Natural killer cell (primary cell): ENCODE measurements at regions not wholly inside any gene's neighbourhood (a gene's known extent, or its start where the extent isn't known, plus 50 kb on each side); places are given as distances from the start of the nearest gene placed in this dataset.

Experiments used
- ATAC-seq, 3 donors: fragments of 150-1000 bp in 2 of 3; fragments of 200-7000 bp in 1 of 3; cut with Tn5 transposase; 1 replicate in 1 of 3; 2 replicates in 2 of 3; pipeline ENCODE4 v1.10.0; 2021; ENCODE audit warnings: mild to moderate bottlenecking in 2 of 3, moderate library complexity in 2 of 3
- DNase-seq, 2 donors: peaks; one replicate each; pipeline versions ENCODE4 v3.0.0 to v3.0.0-alpha.2; 2013 to 2021; ENCODE audit warnings: mixed read lengths in 1 of 2
- H3K27ac ChIP-seq: one replicate; pipeline ENCODE4 v1.5.1; 2013; ENCODE audit warnings: mild to moderate bottlenecking, low read length
- H3K27me3 ChIP-seq: one replicate; pipeline ENCODE4 v1.6.1; 2013; ENCODE audit warnings: low read length; ENCODE audit not compliant: control insufficient read depth, insufficient read depth
- H3K36me3 ChIP-seq: one replicate; pipeline ENCODE4 v1.6.1; 2013; ENCODE audit warnings: low read length; ENCODE audit not compliant: control insufficient read depth, insufficient read depth
- H3K4me1 ChIP-seq: one replicate; pipeline ENCODE4 v1.6.1; 2013; ENCODE audit warnings: low read length; ENCODE audit not compliant: control insufficient read depth, insufficient read depth
- H3K4me3 ChIP-seq: one replicate; pipeline ENCODE4 v1.5.1; 2013; ENCODE audit warnings: low read length
- H3K9me3 ChIP-seq: one replicate; pipeline ENCODE4 v1.6.1; 2013; ENCODE audit warnings: low read length; ENCODE audit not compliant: control insufficient read depth, insufficient read depth
- H3K27ac Mint-ChIP-seq, 2 donors: one replicate each; pipeline ENCODE4 v1.8.0; 2022; ENCODE audit warnings: mild to moderate bottlenecking in 2 of 2, mixed read lengths in 2 of 2, moderate library complexity in 1 of 2
- H3K27me3 Mint-ChIP-seq, 2 donors: one replicate each; pipeline ENCODE4 v1.8.0; 2022; ENCODE audit warnings: low read depth in 2 of 2, mixed read lengths in 2 of 2
- H3K36me3 Mint-ChIP-seq: one replicate; pipeline ENCODE4 v1.8.0; 2022; ENCODE audit warnings: mixed read lengths
- H3K4me1 Mint-ChIP-seq, 2 donors: one replicate each; pipeline ENCODE4 v1.8.0; 2022; ENCODE audit warnings: mixed read lengths in 2 of 2
- H3K4me3 Mint-ChIP-seq: one replicate; pipeline ENCODE4 v1.8.0; 2022; ENCODE audit warnings: mild to moderate bottlenecking, moderate library complexity, mixed read lengths
- H3K9me3 Mint-ChIP-seq, 2 donors: one replicate each; pipeline ENCODE4 v1.8.0; 2022; ENCODE audit warnings: mixed read lengths in 2 of 2
- WGBS: methylation state at CpG from one replicate; pipeline ENCODE4 v1.1.7; 2013; ENCODE audit warnings: missing lambda C conversion rate; ENCODE audit not compliant: insufficient coverage; 5-methylcytosine and 5-hydroxymethylcytosine counted together
- intact Hi-C: fragments of 100-400 bp; cut with micrococcal nuclease; formaldehyde crosslinking; loops from one replicate; pipeline ENCODE4 v1.14.2; 2022
- TF ChIP-seq, protein P1 (sequence below): fragments of 200-600 bp; IDR thresholded peaks from one replicate; pipeline ENCODE4 v1.8.0; 2022; ENCODE audit warnings: antibody characterized with exemption

DNA sequence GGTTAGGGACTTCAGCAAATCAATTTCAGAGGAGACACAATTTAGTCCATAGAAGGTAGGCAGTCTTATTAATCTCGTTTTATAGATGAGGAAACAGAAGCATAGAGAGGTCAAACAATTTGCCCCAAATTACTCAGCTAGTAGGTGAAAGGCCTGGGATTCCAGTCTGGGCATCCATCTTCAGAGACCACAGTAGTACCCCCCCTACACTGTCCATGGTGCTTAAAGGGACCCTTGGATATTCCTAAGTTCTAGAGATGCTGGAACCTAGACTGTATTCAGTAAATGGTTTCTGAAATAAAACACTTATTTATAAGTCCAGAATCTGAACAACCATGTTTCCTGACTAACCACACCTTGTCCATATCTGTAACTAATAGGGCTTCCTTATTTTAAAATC is 174.8 kb downstream of the CEP135 start:
- H3K9me3 ChIP-seq: no peaks in the 10 kb centered on the region

DNA sequence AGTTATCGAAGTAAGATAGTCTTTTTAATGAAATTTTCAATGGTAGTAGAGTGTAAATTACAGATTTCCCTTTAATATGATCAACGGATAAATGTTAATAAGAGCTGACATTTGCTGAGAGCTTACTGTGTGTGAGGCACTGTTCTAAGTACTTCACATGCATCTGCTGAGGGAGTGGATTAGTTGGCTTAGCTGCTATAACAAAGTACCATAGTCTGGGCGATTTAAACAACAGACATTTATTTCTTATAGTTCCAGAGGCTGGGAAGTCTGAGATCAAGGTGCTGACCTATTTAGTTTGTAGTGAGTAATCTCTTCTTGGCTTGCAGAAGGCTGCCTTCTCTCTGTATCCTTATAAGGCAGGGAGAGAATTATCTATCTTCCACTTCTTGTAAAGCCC is 174.3 kb downstream of the CEP135 start:
- H3K36me3 Mint-ChIP-seq: no peaks in the 10 kb centered on the region
- no peaks in the 10 kb centered on the region for H3K27me3 ChIP-seq
- 70% methylated on average over 2 of the region's 3 CpGs for WGBS
- no peaks in the 10 kb centered on the region for H3K36me3 ChIP-seq
- H3K27ac Mint-ChIP-seq: no peak overlapping the region
- no peak overlapping the region for H3K4me3 ChIP-seq
- H3K9me3 ChIP-seq: no peaks in the 10 kb centered on the region
- H3K4me1 ChIP-seq: no peaks in the 10 kb centered on the region
- H3K27ac ChIP-seq: no peak overlapping the region
- DNase-seq: no peak
- intact Hi-C loops: no loop called here
- no peak overlapping the region for H3K4me3 Mint-ChIP-seq
- H3K9me3 Mint-ChIP-seq: no peaks in the 10 kb centered on the region
- ATAC-seq: no peak
- H3K27me3 Mint-ChIP-seq: peaks cover 8 to 18% of the 10 kb centered on the region in 2 donors
- TF ChIP-seq, protein P1, sequence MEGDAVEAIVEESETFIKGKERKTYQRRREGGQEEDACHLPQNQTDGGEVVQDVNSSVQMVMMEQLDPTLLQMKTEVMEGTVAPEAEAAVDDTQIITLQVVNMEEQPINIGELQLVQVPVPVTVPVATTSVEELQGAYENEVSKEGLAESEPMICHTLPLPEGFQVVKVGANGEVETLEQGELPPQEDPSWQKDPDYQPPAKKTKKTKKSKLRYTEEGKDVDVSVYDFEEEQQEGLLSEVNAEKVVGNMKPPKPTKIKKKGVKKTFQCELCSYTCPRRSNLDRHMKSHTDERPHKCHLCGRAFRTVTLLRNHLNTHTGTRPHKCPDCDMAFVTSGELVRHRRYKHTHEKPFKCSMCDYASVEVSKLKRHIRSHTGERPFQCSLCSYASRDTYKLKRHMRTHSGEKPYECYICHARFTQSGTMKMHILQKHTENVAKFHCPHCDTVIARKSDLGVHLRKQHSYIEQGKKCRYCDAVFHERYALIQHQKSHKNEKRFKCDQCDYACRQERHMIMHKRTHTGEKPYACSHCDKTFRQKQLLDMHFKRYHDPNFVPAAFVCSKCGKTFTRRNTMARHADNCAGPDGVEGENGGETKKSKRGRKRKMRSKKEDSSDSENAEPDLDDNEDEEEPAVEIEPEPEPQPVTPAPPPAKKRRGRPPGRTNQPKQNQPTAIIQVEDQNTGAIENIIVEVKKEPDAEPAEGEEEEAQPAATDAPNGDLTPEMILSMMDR: no peak
- H3K4me1 Mint-ChIP-seq: no peaks in the 10 kb centered on the region

More for the DNA sequence above, 174.8 kb downstream of the CEP135 start:
- Mint-ChIP-seq H3K4me3 (no peak overlapping the region), H3K27ac (no peak overlapping the region), H3K27me3 (peaks cover 8 to 18% of the 10 kb centered on the region in 2 donors), H3K4me1 (no peaks in the 10 kb centered on the region), H3K36me3 (no peaks in the 10 kb centered on the region), H3K9me3 (no peaks in the 10 kb centered on the region)
- Histone ChIP-seq H3K27ac (no peak overlapping the region), H3K27me3 (no peaks in the 10 kb centered on the region), H3K36me3 (no peaks in the 10 kb centered on the region), H3K4me3 (no peak overlapping the region), H3K4me1 (no peaks in the 10 kb centered on the region)
- intact Hi-C loops: no loop called here
- TF ChIP-seq, protein P1: no peak
- DNase-seq: no peak
- ATAC-seq: no peak
- 70% methylated on average over 1 of the region's 1 CpG for WGBS

DNA sequence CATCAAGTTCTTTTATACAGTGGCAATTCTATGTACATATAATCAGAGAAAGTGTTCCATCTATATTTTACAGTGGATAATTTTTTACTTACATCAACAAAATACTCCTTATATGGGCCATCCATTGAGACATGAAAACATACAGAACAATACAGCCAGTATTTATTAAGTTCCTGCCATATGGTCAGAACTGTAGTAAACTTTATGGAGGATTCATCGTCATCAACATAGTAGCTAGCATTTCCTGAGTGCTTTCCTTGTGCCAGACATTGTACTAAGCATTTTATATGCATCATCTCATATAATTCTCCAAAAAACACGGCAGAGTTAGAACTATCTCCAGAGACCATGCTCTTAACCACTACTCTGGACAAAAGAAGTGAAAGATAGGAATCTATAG is 170.1 kb downstream of the CEP135 start:
- intact Hi-C loops: no loop called here
- ATAC-seq (no peak), DNase-seq (no peak)
- H3K4me3 Mint-ChIP-seq: no peak overlapping the region
- WGBS: 75% methylated on average over 1 of the region's 2 CpGs
- H3K4me3 ChIP-seq: no peak overlapping the region
- H3K27me3 ChIP-seq: no peaks in the 10 kb centered on the region
- H3K36me3 Mint-ChIP-seq: no peaks in the 10 kb centered on the region
- H3K4me1 Mint-ChIP-seq: no peaks in the 10 kb centered on the region
- no peaks in the 10 kb centered on the region for H3K9me3 Mint-ChIP-seq
- peaks cover 6 to 12% of the 10 kb centered on the region in 2 donors for H3K27me3 Mint-ChIP-seq
- no peak overlapping the region for H3K27ac Mint-ChIP-seq
- no peaks in the 10 kb centered on the region for H3K9me3 ChIP-seq
- TF ChIP-seq, protein P1: no peak
- H3K27ac ChIP-seq: no peak overlapping the region
- H3K4me1 ChIP-seq: no peaks in the 10 kb centered on the region
- H3K36me3 ChIP-seq: no peaks in the 10 kb centered on the region

DNA sequence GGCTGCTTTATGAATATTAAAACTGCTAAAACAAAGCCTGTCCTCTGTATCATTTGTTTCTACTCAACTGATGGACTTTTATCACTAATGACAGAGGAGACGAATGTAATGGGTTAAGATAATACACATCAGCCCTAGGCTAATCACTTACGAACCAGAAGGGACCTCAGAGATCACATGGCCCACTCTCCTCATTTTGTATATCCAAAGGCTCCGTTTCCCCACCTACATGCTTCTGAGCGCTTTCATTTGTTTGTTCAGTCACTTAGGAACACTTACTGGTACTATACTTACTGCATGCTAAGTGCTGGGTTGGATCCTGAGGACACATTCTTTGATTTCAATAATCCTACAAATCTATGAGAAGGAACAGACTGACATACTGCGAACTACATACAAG is 169.3 kb downstream of the CEP135 start:
- Histone ChIP-seq H3K27ac (no peak overlapping the region), H3K36me3 (no peaks in the 10 kb centered on the region), H3K4me3 (no peak overlapping the region), H3K4me1 (no peaks in the 10 kb centered on the region), H3K9me3 (no peaks in the 10 kb centered on the region), H3K27me3 (no peaks in the 10 kb centered on the region)
- TF ChIP-seq, protein P1: no peak
- ATAC-seq: no peak
- no peaks in the 10 kb centered on the region for H3K4me1 Mint-ChIP-seq
- peaks cover 6% of the 10 kb centered on the region in 2 donors for H3K27me3 Mint-ChIP-seq
- intact Hi-C loops: no loop called here
- no peak overlapping the region for H3K4me3 Mint-ChIP-seq
- no peaks in the 10 kb centered on the region for H3K36me3 Mint-ChIP-seq
- H3K27ac Mint-ChIP-seq: no peak overlapping the region
- 83% methylated on average over 5 of the region's 5 CpGs for WGBS
- DNase-seq: no peak
- no peaks in the 10 kb centered on the region for H3K9me3 Mint-ChIP-seq
